GM03348 (cell line): ENCODE measurements at regions not wholly inside any gene's neighbourhood (a gene's known extent, or its start where the extent isn't known, plus 50 kb on each side); places are given as distances from the start of the nearest gene placed in this dataset.

ENCODE experiments used
- DNase-seq: peaks from one replicate; pipeline ENCODE4 v3.0.0; 2012; ENCODE audit warnings: low spot score

DNA sequence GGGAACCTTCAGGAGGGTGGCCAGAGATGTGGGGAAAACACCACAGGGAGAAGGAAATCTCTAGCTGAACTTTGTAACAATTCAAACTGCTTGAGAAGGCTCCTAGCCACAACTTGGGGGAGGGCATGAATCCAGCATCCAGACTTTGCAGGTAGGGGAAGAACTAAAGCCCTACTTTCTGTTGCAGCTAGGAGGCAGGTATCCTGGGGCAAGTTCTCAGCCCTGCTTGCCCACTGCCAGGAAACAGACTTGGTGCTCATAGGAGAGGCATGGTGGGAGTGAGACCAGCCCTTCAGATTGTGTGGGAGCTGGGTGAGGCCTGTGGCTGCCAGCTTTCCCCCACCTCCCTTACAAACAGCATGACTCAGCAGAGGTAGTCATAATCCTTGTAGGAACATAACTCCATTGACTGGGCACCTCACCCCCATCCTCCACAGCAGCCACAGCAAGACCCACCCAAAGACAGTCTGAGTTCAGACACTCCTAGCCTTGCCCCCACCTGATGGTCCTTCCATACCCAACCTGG, 209.5 kb upstream of the CPEB2 start:
- no peak for DNase-seq

GRCh38 chr4:14800977-14801376, 201.3 kb upstream of the CPEB2 start:
- no peak for DNase-seq

DNA sequence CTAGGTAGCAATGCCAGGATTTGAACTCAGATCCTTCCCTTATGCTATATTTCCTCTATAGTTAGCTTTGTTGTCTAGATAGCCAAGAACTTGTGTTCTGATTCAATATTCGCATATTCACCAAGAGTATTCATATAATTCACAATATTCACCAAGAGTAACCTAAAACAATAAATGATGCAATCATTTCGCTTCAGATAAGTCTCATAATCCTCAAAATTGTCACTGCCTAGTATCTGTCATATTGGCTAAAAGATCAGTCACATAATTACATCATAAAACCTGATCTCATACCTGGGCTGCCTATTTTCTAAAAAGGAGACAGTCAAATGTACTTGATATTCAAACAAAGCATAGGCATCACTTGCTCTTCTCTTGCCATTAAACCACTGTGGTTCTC, 199.7 kb upstream of the CPEB2 start:
- no peak for DNase-seq

GRCh38 chr4:14807856-14808255, 194.4 kb upstream of the CPEB2 start:
- no peak for DNase-seq

DNA sequence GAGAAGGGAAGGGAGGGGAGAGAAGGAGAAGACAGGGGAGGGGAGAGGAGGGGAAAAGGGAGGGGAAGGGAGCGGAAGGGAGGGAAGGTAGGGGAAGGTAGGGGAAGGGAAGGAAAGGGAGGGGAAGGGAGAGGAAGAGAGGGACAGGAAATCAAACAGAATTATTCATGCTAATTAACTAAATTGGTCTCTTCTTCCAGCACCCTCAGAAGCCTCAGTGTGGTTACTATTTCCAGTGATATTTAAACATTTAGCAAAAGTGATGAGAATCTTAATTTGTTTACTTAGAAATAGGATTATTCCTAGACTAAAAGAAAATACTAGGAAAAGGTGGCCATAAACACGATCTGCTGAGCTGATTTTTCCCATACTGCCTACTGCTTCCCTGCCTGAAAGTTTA, 193.1 kb upstream of the CPEB2 start:
- no peak for DNase-seq

DNA sequence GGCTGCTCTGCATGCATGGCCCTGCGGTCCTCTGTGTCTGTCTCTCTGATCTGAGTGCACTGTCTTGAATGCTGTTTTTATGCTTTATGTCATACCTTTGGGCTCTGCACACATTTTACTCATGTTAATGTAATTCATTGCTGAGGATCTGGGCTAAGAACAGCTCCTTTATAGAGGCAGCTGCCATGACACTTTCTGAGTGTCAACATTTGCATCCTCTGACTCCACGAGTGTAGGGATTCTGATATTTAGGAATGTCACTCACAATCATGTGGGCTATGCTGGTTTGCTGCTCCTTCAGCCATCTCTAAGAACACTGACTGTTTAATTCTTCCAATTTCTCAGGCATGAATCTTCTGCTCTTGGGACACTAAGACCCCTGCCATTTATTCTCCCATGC, 192.2 kb upstream of the CPEB2 start:
- no peak for DNase-seq

DNA sequence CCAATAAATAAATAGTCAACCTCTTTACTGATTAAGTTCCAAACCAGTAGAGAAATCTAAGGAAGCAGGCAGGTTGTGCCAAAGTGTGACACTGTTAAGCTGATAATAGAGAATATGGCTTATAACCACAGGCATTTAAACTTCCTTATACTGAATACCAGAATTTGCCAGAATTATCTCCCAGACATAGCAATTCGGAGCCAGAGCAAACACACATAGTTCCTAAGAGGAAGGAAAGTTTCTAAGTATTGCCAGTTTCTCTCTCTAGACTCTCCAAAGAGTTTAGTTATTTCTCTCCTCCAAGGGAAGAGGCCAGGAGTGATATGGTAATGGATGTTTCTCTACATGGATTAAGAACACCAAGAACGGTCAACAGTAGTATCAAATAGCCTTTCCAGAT, 191.7 kb upstream of the CPEB2 start:
- no peak for DNase-seq

DNA sequence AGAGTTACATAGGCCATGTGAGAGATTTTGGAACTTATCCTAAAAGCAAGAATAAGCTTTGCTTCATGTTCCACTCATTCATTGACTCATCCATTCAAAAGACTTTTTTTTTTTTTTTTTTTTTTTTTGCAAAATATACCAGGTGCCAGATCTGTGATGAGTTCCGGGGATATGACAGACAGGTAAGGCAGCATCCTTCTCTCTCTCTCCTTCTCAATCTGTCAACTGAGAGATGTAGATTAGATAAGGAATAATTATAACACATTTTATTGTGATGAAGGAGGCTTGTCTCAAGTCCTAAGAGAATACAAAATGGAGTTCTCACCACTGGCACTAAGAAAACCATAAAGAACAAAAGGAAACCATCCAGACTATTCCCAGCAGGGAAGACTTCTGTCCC, 190.2 kb upstream of the CPEB2 start:
- DNase-seq = no peak

DNA sequence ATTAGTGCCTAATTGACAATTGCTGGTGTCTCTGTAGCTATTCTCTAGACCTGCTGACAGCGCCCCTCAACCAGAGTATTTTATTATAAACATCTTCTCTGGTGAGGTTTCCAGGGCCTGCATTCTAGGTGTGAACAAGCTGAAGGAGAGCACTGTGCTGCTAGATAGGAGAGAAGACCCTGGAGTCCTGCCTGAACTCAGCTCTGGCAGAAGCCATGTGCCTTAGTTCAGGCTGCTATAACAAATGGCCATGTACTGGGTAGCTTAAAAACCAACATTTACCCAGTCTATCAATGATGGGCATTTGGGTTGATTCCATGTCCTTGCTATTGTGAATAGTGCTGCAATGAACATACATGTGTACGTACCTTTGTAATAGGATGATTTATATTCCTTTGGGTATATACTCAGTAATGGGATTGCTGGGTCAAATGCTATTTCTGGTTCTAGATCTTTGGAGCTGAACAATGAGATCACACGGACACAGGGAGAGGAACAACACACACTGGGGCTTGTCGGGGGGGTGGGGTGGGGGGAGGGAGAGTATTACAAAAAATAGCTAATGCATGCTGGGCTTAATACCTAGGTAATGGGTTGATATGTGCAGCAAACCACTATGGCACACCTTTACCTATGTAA, 185.5 kb upstream of the CPEB2 start:
- no peak for DNase-seq

DNA sequence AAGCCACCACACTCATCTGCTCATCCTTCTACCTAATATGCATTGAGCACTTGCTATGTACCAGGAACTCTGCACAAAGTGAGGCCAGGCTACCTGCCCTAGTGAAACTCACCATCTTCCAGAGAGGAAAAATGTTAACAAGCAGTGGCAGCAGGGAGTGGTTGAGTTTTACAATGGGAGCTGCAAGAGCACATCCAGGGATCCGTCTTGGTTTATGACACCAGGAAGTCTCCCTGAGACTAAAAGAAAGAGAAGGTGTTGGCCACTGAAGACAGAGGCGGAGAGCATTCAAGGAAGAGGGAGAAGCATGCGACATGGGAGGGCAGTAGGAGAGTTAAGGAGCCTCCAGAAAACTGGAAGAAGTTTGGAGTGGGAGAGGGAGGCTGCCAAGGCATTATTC, 178.1 kb upstream of the CPEB2 start:
- DNase-seq = no peak

- no peak for DNase-seq
Observed at GRCh38 chr4:14827111-14827510, 175.2 kb upstream of the CPEB2 start.

GRCh38 chr4:14829795-14830194, 172.5 kb upstream of the CPEB2 start:
- no peak for DNase-seq

DNA sequence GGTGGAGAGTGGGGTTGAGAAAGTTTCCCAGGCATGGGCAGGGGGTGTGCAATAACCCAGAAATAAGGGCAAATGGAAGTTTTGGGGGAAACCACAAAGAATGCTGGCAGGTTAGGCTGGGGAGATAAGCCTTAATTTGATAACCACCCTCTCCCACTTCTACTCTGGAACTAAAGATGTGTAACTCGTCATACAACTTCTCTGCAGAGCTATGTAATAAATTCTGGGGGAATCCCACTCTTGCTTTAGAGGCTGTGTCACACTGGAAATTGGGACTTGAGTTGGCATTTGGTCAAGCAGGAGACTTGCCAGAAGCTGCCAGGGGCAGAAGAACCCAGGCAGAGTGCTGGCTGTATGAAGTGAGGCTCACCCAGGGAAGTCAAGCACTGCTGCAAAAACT, 170.9 kb upstream of the CPEB2 start:
- no peak for DNase-seq

GRCh38 chr4:14833053-14833452, 169.2 kb upstream of the CPEB2 start:
- DNase-seq = no peak

- no peak for DNase-seq
Observed at GRCh38 chr4:14834382-14834781, 167.9 kb upstream of the CPEB2 start.

DNA sequence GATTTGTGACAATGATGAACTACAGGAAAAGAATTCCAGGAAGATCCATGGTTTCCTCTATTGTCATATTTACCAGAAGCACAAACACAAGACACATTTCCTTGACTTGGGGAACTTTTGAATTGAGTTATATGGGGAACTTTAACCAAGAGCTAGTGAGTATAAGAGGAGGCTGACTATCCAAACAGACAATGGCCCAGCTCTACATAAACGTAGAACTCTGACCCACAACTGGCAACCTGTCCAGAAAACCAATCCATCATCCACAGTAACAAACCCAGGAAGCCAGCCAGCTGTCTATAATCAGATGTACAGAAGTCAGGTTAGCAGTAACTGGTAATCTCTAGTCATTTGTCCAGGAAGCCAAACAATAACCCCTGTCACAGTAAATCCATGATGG, 167.0 kb upstream of the CPEB2 start:
- DNase-seq = no peak

- DNase-seq = no peak
Observed at GRCh38 chr4:14835708-14836425, 166.4 kb upstream of the CPEB2 start.

DNA sequence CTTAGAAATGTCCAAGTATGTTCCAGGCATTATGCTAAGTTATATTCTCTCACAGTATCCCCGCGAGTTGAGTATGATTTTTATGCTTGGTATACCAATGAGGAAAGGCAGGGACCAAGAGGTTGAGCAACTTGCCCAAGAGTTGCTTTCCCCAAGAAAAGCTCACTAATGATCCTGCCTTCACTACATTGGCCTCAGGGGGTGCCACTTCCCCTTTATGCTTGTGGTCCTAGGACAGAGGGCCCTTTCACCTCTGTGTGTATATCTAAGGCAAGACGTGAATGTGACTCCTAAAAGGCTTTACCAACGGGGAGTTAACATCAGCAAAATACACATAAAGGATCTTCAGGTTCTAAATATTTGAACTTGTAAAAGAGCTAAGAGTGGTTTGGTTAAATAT, 164.4 kb upstream of the CPEB2 start:
- no peak for DNase-seq

GRCh38 chr4:14841801-14842768, 160.2 kb upstream of the CPEB2 start:
- no peak for DNase-seq

- DNase-seq = no peak
Observed at GRCh38 chr4:14842964-14843630, 159.2 kb upstream of the CPEB2 start.

DNA sequence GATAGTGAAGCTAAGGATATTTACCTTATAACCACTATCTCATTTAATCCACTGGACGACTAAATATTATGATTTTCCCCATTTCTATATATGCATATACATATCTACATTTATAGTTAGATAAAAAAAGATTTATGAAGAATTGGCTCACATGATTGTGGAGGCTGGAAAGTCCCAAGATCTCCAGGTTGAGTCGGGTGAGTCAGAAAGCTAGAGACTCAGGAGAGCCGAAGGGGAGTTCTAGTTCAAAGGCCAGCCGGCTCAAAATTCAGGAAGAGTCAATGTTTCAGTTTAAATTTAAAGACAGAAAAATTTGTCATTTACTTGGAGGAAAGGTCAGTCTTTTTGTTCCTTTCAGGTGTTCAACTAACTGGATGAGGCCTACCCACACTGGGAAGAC, 158.2 kb upstream of the CPEB2 start:
- no peak for DNase-seq

DNA sequence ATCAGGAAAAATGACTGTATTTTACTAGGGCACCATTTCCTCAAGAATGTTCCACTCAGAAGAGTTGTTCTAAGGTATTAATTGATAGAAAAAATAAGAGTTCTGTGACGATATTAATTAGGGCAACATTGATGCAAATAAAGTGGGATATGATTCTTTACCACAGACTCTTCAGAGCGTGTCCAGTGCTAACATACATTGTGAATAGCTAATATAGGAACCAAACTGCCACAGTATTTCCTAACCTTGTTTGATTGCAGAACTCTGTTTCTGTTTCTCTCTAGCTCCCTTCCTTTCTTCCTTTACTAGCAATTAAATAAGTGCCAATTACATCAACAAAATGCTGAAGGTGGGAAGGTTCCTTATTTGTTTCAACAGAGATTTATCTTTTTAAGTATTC, 154.1 kb upstream of the CPEB2 start:
- DNase-seq = no peak
